OCI-LY7 (cell line): ENCODE measurements at regions not wholly inside any gene's neighbourhood (a gene's known extent, or its start where the extent isn't known, plus 50 kb on each side); places are given as distances from the start of the nearest gene placed in this dataset.

Experiments used
- BruUV-seq: library from RNA; stranded (reverse); fragments of 400-500 nt; replicated peaks from 2 replicates; lab custom pipeline; 2021; lab: Mats Ljungman, UMichigan
- CTCF ChIA-PET: fragments of 300-600 bp; sonication (Branson Sonifier 250); formaldehyde crosslinking; loops from one replicate; lab custom pipeline; 2022; ENCODE audit warnings: antibody characterized with exemption; ENCODE audit not compliant: unreplicated experiment; lab: Charles Lee
- POLR2A ChIA-PET: fragments of 300-600 bp; sonication (Branson Sonifier 250); formaldehyde crosslinking; loops from one replicate; lab custom pipeline; 2022; ENCODE audit warnings: antibody characterized with exemption; lab: Charles Lee
- DNase-seq: peaks from one replicate; pipeline ENCODE4 v3.0.0-alpha.2; 2015; ENCODE audit warnings: low spot score
- H2AFZ ChIP-seq: fragments of 200-600 bp; sonication (generic), shearing (Covaris generic); 2 replicates; pipeline ENCODE4 v1.6.1; 2014; ENCODE audit warnings: mild to moderate bottlenecking, antibody characterized with exemption, low read length, moderate library complexity
- H3K27ac ChIP-seq: fragments of 200-600 bp; sonication (generic); 2 replicates; pipeline ENCODE4 v1.5.1; 2014; ENCODE audit warnings: mixed run types, low read depth, mild to moderate bottlenecking, moderate library complexity, low read length, inconsistent platforms; ENCODE audit not compliant: poor library complexity, severe bottlenecking
- H3K36me3 ChIP-seq: fragments of 200-600 bp; sonication (generic); 2 replicates; pipeline ENCODE4 v1.6.1; 2014; ENCODE audit warnings: mild to moderate bottlenecking, antibody characterized with exemption, low read length, moderate library complexity, mixed read lengths; ENCODE audit not compliant: insufficient read depth
- H3K4me1 ChIP-seq: fragments of 200-600 bp; sonication (generic); 2 replicates; pipeline ENCODE4 v1.5.1; 2014; ENCODE audit warnings: mild to moderate bottlenecking, low read length; ENCODE audit not compliant: insufficient read depth, poor library complexity, severe bottlenecking
- H3K4me2 ChIP-seq: fragments of 200-600 bp; sonication (generic); 2 replicates; pipeline ENCODE4 v1.6.1; 2014; ENCODE audit warnings: mild to moderate bottlenecking, low read length
- H3K4me3 ChIP-seq: fragments of 200-600 bp; sonication (generic); 2 replicates; pipeline ENCODE4 v1.5.1; 2014; ENCODE audit warnings: mild to moderate bottlenecking, low read depth, low read length; ENCODE audit not compliant: poor library complexity, severe bottlenecking
- H3K79me2 ChIP-seq: fragments of 200-600 bp; sonication (generic); 2 replicates; pipeline ENCODE4 v1.6.1; 2016; ENCODE audit warnings: low read depth, mild to moderate bottlenecking, low read length, moderate library complexity, mixed read lengths; ENCODE audit not compliant: insufficient read depth
- H3K9me2 ChIP-seq: fragments of 200-600 bp; sonication (generic); 2 replicates; pipeline ENCODE4 v1.6.1; 2016; ENCODE audit warnings: mild to moderate bottlenecking, low read length, mixed read lengths; ENCODE audit not compliant: insufficient read depth
- H3K9me3 ChIP-seq: fragments of 200-600 bp; sonication (generic); 2 replicates; pipeline ENCODE4 v1.6.1; 2014; ENCODE audit warnings: mild to moderate bottlenecking, mixed run types, low read length, mixed read lengths
- H4K20me1 ChIP-seq: fragments of 200-600 bp; sonication (generic); 2 replicates; pipeline ENCODE4 v1.6.1; 2014; ENCODE audit warnings: mild to moderate bottlenecking, antibody characterized with exemption, low read length, moderate library complexity, mixed read lengths; ENCODE audit not compliant: insufficient read depth
- CTCF ChIP-seq: fragments of 200-600 bp; sonication (generic); conservative IDR thresholded peaks from 2 replicates; pipeline ENCODE4 v1.5.1; 2014; ENCODE audit warnings: mild to moderate bottlenecking, antibody characterized with exemption, low read length, moderate library complexity, mixed read lengths
- EZH2phosphoT487 ChIP-seq: fragments of 200-600 bp; sonication (generic); IDR thresholded peaks from 2 replicates; pipeline ENCODE4 v1.6.1; 2018; ENCODE audit warnings: low read depth, borderline replicate concordance, mild to moderate bottlenecking, mixed run types, antibody characterized with exemption, low read length, moderate library complexity, mixed read lengths
- intact Hi-C: fragments of 100-400 bp; cut with micrococcal nuclease; formaldehyde crosslinking; loops from one replicate; pipeline ENCODE4 v1.10.0; 2022; ENCODE audit not compliant: unreplicated experiment

GRCh38 chrX:68994135-68994890 lies 165.5 kb downstream of the EFNB1 start:
- no peaks in the 10 kb centered on the region for H3K9me2 ChIP-seq
- no peak overlapping the region for H3K4me3 ChIP-seq
- TF ChIP-seq CTCF (no peak), EZH2phosphoT487 (no peak)
- H3K79me2 ChIP-seq: no peaks in the 10 kb centered on the region
- no peaks in the 10 kb centered on the region for H4K20me1 ChIP-seq
- H3K4me2 ChIP-seq: no peak overlapping the region
- no TSS peak for BruUV-seq
- no peaks in the 10 kb centered on the region for H3K4me1 ChIP-seq
- CTCF ChIA-PET: no interaction called here
- H3K36me3 ChIP-seq: no peaks in the 10 kb centered on the region
- no peaks in the 10 kb centered on the region for H3K9me3 ChIP-seq
- intact Hi-C loops: no loop called here
- no peak for DNase-seq
- POLR2A ChIA-PET: no interaction called here
- H3K27ac ChIP-seq: no peak overlapping the region
- no peak overlapping the region for H2AFZ ChIP-seq

GRCh38 chrX:68992821-68993397 lies 164.1 kb downstream of the EFNB1 start:
- BruUV-seq: no TSS peak
- Histone ChIP-seq H3K4me3 (no peak overlapping the region), H2AFZ (no peak overlapping the region), H3K79me2 (no peaks in the 10 kb centered on the region), H3K4me2 (no peak overlapping the region), H3K9me3 (no peaks in the 10 kb centered on the region), H3K27ac (no peak overlapping the region), H4K20me1 (no peaks in the 10 kb centered on the region), H3K9me2 (no peaks in the 10 kb centered on the region), H3K4me1 (no peaks in the 10 kb centered on the region), H3K36me3 (no peaks in the 10 kb centered on the region)
- no peak for TF ChIP-seq CTCF
- TF ChIP-seq EZH2phosphoT487: no peak
- CTCF ChIA-PET: no interaction called here
- no peak for DNase-seq
- intact Hi-C loops: no loop called here
- POLR2A ChIA-PET: no interaction called here
